CD4-positive, alpha-beta memory T cell (primary cell): ENCODE measurements at regions not wholly inside any gene's neighbourhood (a gene's known extent, or its start where the extent isn't known, plus 50 kb on each side); places are given as distances from the start of the nearest gene placed in this dataset.
A peak's percentile ranks its signal among the peaks of the same experiment; 100 is the strongest.

Source experiments
- CTCF ChIA-PET: fragments of 350-600 bp; sonication (Branson Sonifier 250); formaldehyde crosslinking; loops from one replicate; lab custom pipeline; 2021; ENCODE audit warnings: inconsistent platforms; ENCODE audit not compliant: partially characterized antibody; lab: Charles Lee
- POLR2A ChIA-PET: fragments of 350-600 bp; sonication (Branson Sonifier 250); formaldehyde crosslinking; loops from one replicate; lab custom pipeline; 2021; ENCODE audit not compliant: partially characterized antibody; lab: Charles Lee
- DNase-seq, 5 donors: peaks; one replicate each; pipeline versions ENCODE4 v3.0.0 to v3.0.0-alpha.2; 2020 to 2022; ENCODE audit warnings: mixed read lengths in 1 of 5
- H3K27ac ChIP-seq: one replicate; pipeline ENCODE4 v1.7.0; 2013; ENCODE audit warnings: low read depth, low read length
- H3K27me3 ChIP-seq: 2 replicates; pipeline ENCODE4 v1.7.0; 2013; ENCODE audit warnings: mild to moderate bottlenecking, low read length, moderate library complexity; ENCODE audit not compliant: insufficient read depth
- H3K36me3 ChIP-seq: 2 replicates; pipeline ENCODE4 v1.7.0; 2013; ENCODE audit warnings: mild to moderate bottlenecking, low read length, moderate library complexity; ENCODE audit not compliant: insufficient read depth
- H3K4me1 ChIP-seq: 2 replicates; pipeline ENCODE4 v1.7.0; 2013; ENCODE audit warnings: mild to moderate bottlenecking, low read length, moderate library complexity; ENCODE audit not compliant: insufficient read depth
- H3K4me3 ChIP-seq, 2 donors: one replicate each; pipeline ENCODE4 v1.7.0; 2013; ENCODE audit warnings: low read length in 2 of 2, mild to moderate bottlenecking in 1 of 2
- H3K9me3 ChIP-seq, 2 donors: one replicate each; pipeline ENCODE4 v1.7.0; 2013; ENCODE audit warnings: low read length in 2 of 2, control low read depth in 1 of 2; ENCODE audit not compliant: control insufficient read depth in 1 of 2
- H3K27ac Mint-ChIP-seq, 7 donors: one replicate each; pipeline ENCODE4 v1.8.0; 2020 to 2021; ENCODE audit warnings: mixed read lengths in 7 of 7, mild to moderate bottlenecking in 6 of 7, inconsistent platforms in 3 of 7, moderate library complexity in 3 of 7
- H3K27me3 Mint-ChIP-seq, 2 donors: one replicate each; pipeline ENCODE4 v1.8.0; 2020 to 2021; ENCODE audit warnings: mixed read lengths in 2 of 2
- H3K36me3 Mint-ChIP-seq, 2 donors: one replicate each; pipeline ENCODE4 v1.8.0; 2020 to 2021; ENCODE audit warnings: mixed read lengths in 2 of 2, inconsistent platforms in 1 of 2, mild to moderate bottlenecking in 1 of 2
- H3K4me1 Mint-ChIP-seq, 4 donors: one replicate each; pipeline ENCODE4 v1.8.0; 2020 to 2021; ENCODE audit warnings: mixed read lengths in 4 of 4, mild to moderate bottlenecking in 1 of 4
- H3K4me3 Mint-ChIP-seq, 8 donors: one replicate each; pipeline ENCODE4 v1.8.0; 2020 to 2021; ENCODE audit warnings: mixed read lengths in 8 of 8, mild to moderate bottlenecking in 7 of 8, moderate library complexity in 6 of 8, inconsistent platforms in 3 of 8
- H3K9me3 Mint-ChIP-seq, 8 donors: one replicate each; pipeline ENCODE4 v1.8.0; 2020 to 2021; ENCODE audit warnings: mixed read lengths in 8 of 8, mild to moderate bottlenecking in 5 of 8, inconsistent platforms in 3 of 8, moderate library complexity in 1 of 8
- intact Hi-C: fragments of 100-400 bp; cut with micrococcal nuclease; formaldehyde crosslinking; loops from one replicate; pipeline ENCODE4 v1.15.1; 2023

DNA sequence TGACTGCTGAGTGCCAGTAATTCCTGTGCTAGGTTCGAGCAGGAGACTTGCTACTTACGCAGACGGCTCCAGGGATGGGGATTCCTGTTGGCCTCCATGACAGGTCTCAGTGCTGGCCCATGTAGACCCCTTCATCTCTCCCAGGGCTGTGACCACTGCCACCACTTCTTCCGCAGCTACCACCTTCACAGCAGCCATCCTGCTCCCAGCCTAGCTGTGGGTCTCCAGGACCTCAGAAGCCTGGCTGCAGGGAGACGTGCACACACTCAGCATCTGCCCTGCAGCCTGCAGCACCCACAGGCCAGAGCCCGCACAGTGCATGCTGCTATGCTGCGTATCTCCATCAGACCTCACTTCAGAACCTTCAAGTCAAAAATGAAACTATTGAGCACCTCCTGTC, 1503.9 kb downstream of the BRD1 start:
- H3K36me3 ChIP-seq: no peaks in the 10 kb centered on the region
- H3K4me3 ChIP-seq: no peak overlapping the region
- Mint-ChIP-seq H3K4me3 (no peak overlapping the region), H3K27ac (no peak overlapping the region), H3K27me3 (peaks cover 2 to 4% of the 10 kb centered on the region in 2 donors), H3K36me3 (no peaks in the 10 kb centered on the region), H3K4me1 (no peaks in the 10 kb centered on the region), H3K9me3 (peaks cover 3 to 27% (median 9%) of the 10 kb centered on the region in 8 donors)
- intact Hi-C loops: no loop called here
- H3K27me3 ChIP-seq: no peaks in the 10 kb centered on the region
- CTCF ChIA-PET: no interaction called here
- no peak overlapping the region for H3K27ac ChIP-seq
- POLR2A ChIA-PET: no interaction called here
- no peaks in the 10 kb centered on the region for H3K9me3 ChIP-seq
- H3K4me1 ChIP-seq: no peaks in the 10 kb centered on the region
- no peak for DNase-seq

DNA sequence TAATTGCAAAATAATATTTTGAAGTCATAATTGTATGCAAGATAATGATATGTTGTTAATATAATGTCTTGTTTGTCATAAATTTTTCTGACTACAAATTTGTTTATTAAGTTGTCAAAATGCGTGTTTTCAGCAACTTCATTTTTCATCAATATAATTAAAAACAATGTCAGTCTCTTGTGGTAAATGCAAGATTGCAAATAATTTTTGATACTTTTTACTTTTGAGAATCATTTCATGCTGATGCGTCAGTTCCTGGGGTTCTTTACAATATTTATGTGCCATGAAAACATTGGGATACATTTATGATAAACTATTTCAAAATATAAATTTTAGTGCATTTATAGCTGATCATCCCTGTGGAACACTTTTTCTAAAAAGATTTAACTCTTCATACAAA, 1504.8 kb downstream of the BRD1 start:
- Histone ChIP-seq H3K27ac (no peak overlapping the region), H3K4me1 (no peaks in the 10 kb centered on the region), H3K27me3 (no peaks in the 10 kb centered on the region), H3K36me3 (no peaks in the 10 kb centered on the region), H3K9me3 (no peaks in the 10 kb centered on the region), H3K4me3 (no peak overlapping the region)
- Mint-ChIP-seq H3K36me3 (no peaks in the 10 kb centered on the region), H3K4me3 (no peak overlapping the region), H3K9me3 (peaks cover 3 to 21% (median 7%) of the 10 kb centered on the region in 8 donors), H3K27ac (no peak overlapping the region), H3K4me1 (no peaks in the 10 kb centered on the region), H3K27me3 (peaks cover 0 to 4% of the 10 kb centered on the region in 2 donors)
- no peak for DNase-seq
- CTCF ChIA-PET: no interaction called here
- POLR2A ChIA-PET: no interaction called here
- intact Hi-C loops: no loop called here

DNA sequence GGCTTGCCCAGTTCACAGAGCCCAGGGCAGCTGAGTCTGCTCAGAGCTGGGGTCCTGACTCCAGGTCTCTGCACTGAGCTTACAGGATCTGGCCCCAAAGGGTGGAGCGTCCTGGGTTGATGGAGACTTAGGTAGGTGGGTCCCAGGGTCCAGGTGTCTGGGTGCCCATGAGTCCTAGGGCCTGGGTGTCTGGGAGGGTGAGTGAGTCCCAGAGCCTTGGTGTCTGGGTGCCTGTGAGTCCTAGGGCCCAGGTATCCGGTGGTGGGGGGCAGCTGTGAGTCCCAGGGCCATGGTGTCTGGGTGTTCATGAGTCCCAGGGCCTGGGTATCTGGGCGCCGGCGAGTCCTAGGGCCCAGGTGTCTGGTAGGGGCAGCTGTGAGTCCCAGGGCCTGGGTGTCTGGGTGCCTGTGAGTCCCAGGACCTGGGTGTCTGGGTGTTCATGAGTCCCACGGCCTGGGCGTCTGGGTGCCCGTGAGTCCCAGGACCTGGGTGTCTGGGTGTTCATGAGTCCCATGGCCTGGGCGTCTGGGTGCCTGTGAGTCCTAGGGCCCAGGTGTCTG, 1505.6 kb downstream of the BRD1 start:
- CTCF ChIA-PET: no interaction called here

DNA sequence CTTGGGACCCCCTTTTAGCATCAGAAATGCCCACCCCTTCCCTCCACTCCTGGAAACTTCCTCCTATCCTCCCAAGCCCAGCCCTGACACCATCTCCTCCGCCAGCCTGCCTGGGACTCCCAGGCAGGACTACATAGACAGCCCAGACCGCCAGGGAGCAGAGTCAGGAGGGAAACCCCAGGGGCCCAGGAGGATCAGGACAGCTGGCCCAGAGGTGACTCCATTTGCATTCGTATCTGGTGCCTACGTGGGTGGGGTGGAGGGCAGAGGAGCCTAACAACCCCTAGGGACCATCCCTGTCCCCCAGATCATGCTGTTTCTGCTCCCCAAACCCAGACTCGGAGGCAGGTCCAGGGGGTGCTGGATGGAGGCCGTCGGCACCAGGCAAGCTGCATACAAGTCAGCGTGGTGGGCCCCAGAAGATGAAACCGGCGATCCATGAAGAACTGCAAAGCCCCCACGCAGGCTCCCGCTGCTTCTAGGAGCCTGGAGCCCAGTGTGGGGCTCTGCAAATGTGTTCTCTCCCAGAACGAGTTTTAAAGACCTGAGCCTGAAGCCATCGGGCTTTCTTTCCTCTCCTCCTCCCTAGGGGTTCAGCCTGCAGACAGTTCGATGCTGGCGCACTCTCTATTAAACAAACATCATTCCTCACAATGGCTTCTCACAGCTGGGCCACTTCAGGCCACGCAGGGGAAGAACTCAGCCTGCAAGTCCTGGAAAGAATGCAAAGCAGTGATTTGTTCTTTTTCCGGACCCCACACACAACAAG, 1506.8 kb downstream of the BRD1 start:
- no peak overlapping the region for H3K27ac ChIP-seq
- CTCF ChIA-PET: no interaction called here
- Mint-ChIP-seq H3K27ac (no peak overlapping the region), H3K36me3 (no peaks in the 10 kb centered on the region), H3K4me1 (no peaks in the 10 kb centered on the region), H3K4me3 (no peak overlapping the region), H3K9me3 (peaks cover 0 to 14% (median 7%) of the 10 kb centered on the region in 8 donors), H3K27me3 (peaks cover 0 to 4% of the 10 kb centered on the region in 2 donors)
- DNase-seq: no peak
- intact Hi-C loops: no loop called here
- H3K9me3 ChIP-seq: no peaks in the 10 kb centered on the region
- H3K4me1 ChIP-seq: no peaks in the 10 kb centered on the region
- no peaks in the 10 kb centered on the region for H3K36me3 ChIP-seq
- no peaks in the 10 kb centered on the region for H3K27me3 ChIP-seq
- H3K4me3 ChIP-seq: no peak overlapping the region
- POLR2A ChIA-PET: no interaction called here

More for the DNA sequence above, 1505.6 kb downstream of the BRD1 start:
- peaks cover 0 to 21% (median 7%) of the 10 kb centered on the region in 8 donors for H3K9me3 Mint-ChIP-seq
- Histone ChIP-seq H3K4me3 (no peak overlapping the region), H3K27me3 (no peaks in the 10 kb centered on the region), H3K36me3 (no peaks in the 10 kb centered on the region), H3K9me3 (no peaks in the 10 kb centered on the region), H3K4me1 (no peaks in the 10 kb centered on the region), H3K27ac (no peak overlapping the region)
- no peak overlapping the region for H3K27ac Mint-ChIP-seq
- no peaks in the 10 kb centered on the region for H3K4me1 Mint-ChIP-seq
- intact Hi-C loops: no loop called here
- H3K27me3 Mint-ChIP-seq: peaks cover 0 to 4% of the 10 kb centered on the region in 2 donors
- DNase-seq: no peak
- no peak overlapping the region for H3K4me3 Mint-ChIP-seq
- POLR2A ChIA-PET: no interaction called here
- no peaks in the 10 kb centered on the region for H3K36me3 Mint-ChIP-seq

DNA sequence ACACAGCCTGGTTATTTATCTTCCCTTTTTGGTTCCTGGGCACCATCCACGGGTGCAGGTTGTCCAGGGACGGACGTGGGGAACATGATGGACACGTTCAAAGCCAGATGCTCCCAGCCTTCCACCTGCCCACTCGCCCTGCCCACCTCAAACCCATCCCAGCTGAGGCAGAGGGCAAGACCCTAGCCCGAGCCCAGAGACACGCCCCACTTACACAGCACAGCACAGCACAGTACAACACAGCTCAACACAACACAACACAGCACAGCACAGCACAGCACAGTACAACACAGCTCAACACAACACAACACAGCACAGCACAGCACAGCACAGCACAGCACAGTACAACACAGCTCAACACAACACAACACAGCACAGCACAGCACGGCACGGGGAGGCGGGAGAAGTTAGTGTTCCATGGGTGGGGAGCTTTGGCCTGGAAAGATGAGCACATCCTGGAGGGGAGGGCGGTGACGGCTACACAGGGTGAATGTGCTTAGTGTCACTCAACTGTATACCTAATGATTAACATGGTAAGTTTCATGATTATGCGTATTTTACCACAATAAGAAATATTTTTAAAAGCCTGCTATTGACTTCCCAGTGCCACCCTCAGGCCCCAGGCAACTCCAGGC, 1507.5 kb downstream of the BRD1 start:
- no peak for DNase-seq
- no peaks in the 10 kb centered on the region for H3K4me1 Mint-ChIP-seq
- Histone ChIP-seq H3K4me1 (no peaks in the 10 kb centered on the region), H3K4me3 (no peak overlapping the region), H3K36me3 (no peaks in the 10 kb centered on the region), H3K9me3 (no peaks in the 10 kb centered on the region), H3K27ac (no peak overlapping the region), H3K27me3 (no peaks in the 10 kb centered on the region)
- H3K9me3 Mint-ChIP-seq: peaks cover 0 to 13% (median 7%) of the 10 kb centered on the region in 8 donors
- H3K27me3 Mint-ChIP-seq: peaks cover 0 to 4% of the 10 kb centered on the region in 2 donors
- no peaks in the 10 kb centered on the region for H3K36me3 Mint-ChIP-seq
- H3K27ac Mint-ChIP-seq: peak overlapping the region in 1 of 7 donors; percentile 23
- no peak overlapping the region for H3K4me3 Mint-ChIP-seq
- CTCF ChIA-PET: no interaction called here
- POLR2A ChIA-PET: no interaction called here
- intact Hi-C loops: no loop called here

DNA sequence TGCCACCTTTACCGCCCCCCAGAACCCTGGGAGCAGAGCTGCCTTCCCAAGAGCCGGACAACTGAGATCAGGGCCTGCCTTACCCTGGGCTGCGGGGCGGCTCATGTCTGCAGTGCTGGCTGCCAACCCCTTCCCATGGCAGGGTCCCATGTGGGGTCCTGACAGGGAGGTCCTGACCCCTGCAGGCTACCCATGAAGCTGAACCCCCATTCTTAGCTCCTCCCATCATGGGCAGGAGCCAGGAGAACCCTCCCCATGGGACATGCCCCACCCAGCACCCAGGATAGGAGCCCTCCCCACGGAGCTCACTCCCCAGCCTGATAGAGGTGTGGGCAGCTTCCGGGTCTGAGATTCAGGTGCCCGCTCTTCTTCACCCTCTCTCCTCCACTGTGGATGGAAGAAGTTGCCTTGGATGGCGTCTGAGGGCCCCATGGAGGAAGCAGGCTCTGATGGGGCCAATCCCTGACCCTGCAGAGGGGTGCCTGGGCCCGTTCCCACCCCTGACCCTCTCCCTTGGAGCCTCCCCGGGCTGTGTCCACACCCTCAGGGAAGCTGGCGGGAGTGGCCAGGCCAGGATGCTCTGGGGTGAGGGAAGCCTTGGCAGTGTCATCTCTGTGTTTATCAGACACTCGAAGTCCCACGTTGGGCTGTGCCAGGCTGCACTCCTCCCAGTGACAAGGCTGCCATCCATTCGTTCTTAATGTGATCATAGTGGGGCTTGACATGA, 1508.2 kb downstream of the BRD1 start:
- Mint-ChIP-seq H3K4me1 (no peaks in the 10 kb centered on the region), H3K27me3 (peaks cover 0 to 4% of the 10 kb centered on the region in 2 donors), H3K36me3 (no peaks in the 10 kb centered on the region), H3K27ac (no peak overlapping the region), H3K4me3 (no peak overlapping the region), H3K9me3 (peaks cover 0 to 6% (median 2%) of the 10 kb centered on the region in 8 donors)
- Histone ChIP-seq H3K36me3 (no peaks in the 10 kb centered on the region), H3K27me3 (no peaks in the 10 kb centered on the region), H3K4me1 (no peaks in the 10 kb centered on the region), H3K4me3 (no peak overlapping the region), H3K9me3 (no peaks in the 10 kb centered on the region), H3K27ac (no peak overlapping the region)
- CTCF ChIA-PET: no interaction called here
- no peak for DNase-seq
- POLR2A ChIA-PET: no interaction called here
- intact Hi-C loops: no loop called here
